WTC11 (cell line): ENCODE measurements at regions not wholly inside any gene's neighbourhood (a gene's known extent, or its start where the extent isn't known, plus 50 kb on each side); places are given as distances from the start of the nearest gene placed in this dataset.

ENCODE experiments used
- ATAC-seq: fragments of 200-7000 bp; cut with Tn5 transposase; 2 replicates; pipeline ENCODE4 v1.10.0; 2021; ENCODE audit warnings: mild to moderate bottlenecking, moderate library complexity
- CTCF ChIA-PET: fragments of 300-600 bp; sonication (Branson Sonifier 250); formaldehyde crosslinking; loops from one replicate; lab custom pipeline; 2021; ENCODE audit warnings: antibody characterized with exemption; lab: Charles Lee
- POLR2A ChIA-PET: fragments of 350-600 bp; sonication (Branson Sonifier 250); formaldehyde crosslinking; loops from one replicate; lab custom pipeline; 2021; ENCODE audit warnings: antibody characterized with exemption; lab: Charles Lee
- DNase-seq: peaks from one replicate; pipeline ENCODE4 v3.0.0; 2021; ENCODE audit warnings: low spot score
- H3K27ac Mint-ChIP-seq: 2 replicates; pipeline ENCODE4 v1.8.0; 2021; ENCODE audit warnings: mixed read lengths
- H3K27me3 Mint-ChIP-seq: 2 replicates; pipeline ENCODE4 v1.8.0; 2021; ENCODE audit warnings: low read depth, mild to moderate bottlenecking, moderate library complexity, mixed read lengths
- H3K36me3 Mint-ChIP-seq: 2 replicates; pipeline ENCODE4 v1.8.0; 2021; ENCODE audit warnings: mixed read lengths
- H3K4me1 Mint-ChIP-seq: 2 replicates; pipeline ENCODE4 v1.8.0; 2022; ENCODE audit warnings: mixed read lengths
- H3K4me3 Mint-ChIP-seq: 2 replicates; pipeline ENCODE4 v1.8.0; 2021; ENCODE audit warnings: mild to moderate bottlenecking, moderate library complexity, mixed read lengths
- H3K9me3 Mint-ChIP-seq: 2 replicates; pipeline ENCODE4 v1.8.0; 2021; ENCODE audit warnings: mixed read lengths
- ATF1 ChIP-seq: sonication (generic); formaldehyde crosslinking; IDR thresholded peaks from 2 replicates; pipeline ENCODE4 v1.8.1; 2023; ENCODE audit warnings: mild to moderate bottlenecking, moderate library complexity, missing genetic modification reagents
- CDX4 ChIP-seq: fragments of 250-450 bp; sonication (Bioruptor Pico); IDR thresholded peaks from 2 replicates; pipeline ENCODE4 v1.9.0; 2021; ENCODE audit warnings: moderate library complexity, mild to moderate bottlenecking, inconsistent platforms, borderline replicate concordance
- CREB1 ChIP-seq: sonication (generic); formaldehyde crosslinking; IDR thresholded peaks from 2 replicates; pipeline ENCODE4 v1.8.0; 2023; ENCODE audit warnings: mild to moderate bottlenecking, missing genetic modification reagents
- E2F5 ChIP-seq: sonication (generic); formaldehyde crosslinking; IDR thresholded peaks from 2 replicates; pipeline ENCODE4 v1.8.1; 2022; ENCODE audit warnings: mild to moderate bottlenecking, moderate library complexity, missing genetic modification reagents
- EMX1 ChIP-seq: fragments of 250-450 bp; sonication (Bioruptor Pico); IDR thresholded peaks from 2 replicates; pipeline ENCODE4 v1.8.0; 2021; ENCODE audit warnings: mild to moderate bottlenecking
- FOXP1 ChIP-seq: sonication (generic); formaldehyde crosslinking; IDR thresholded peaks from 2 replicates; pipeline ENCODE4 v1.8.0; 2022; ENCODE audit warnings: missing genetic modification reagents, mild to moderate bottlenecking, moderate library complexity, borderline replicate concordance
- FOXP4 ChIP-seq: sonication (generic); formaldehyde crosslinking; IDR thresholded peaks from 2 replicates; pipeline ENCODE4 v1.8.0; 2022; ENCODE audit warnings: mild to moderate bottlenecking, missing genetic modification reagents
- JAZF1 ChIP-seq: fragments of 250-450 bp; sonication (Bioruptor Pico); IDR thresholded peaks from 2 replicates; pipeline ENCODE4 v1.9.0; 2021; ENCODE audit warnings: moderate library complexity, mild to moderate bottlenecking, inconsistent platforms
- KAT7 ChIP-seq: sonication (generic); formaldehyde crosslinking; IDR thresholded peaks from 2 replicates; pipeline ENCODE4 v1.8.1; 2023; ENCODE audit warnings: missing genetic modification reagents, mild to moderate bottlenecking, borderline replicate concordance
- MYBL2 ChIP-seq: sonication (generic); formaldehyde crosslinking; IDR thresholded peaks from 2 replicates; pipeline ENCODE4 v1.8.1; 2023; ENCODE audit warnings: mild to moderate bottlenecking, moderate library complexity, missing genetic modification reagents
- NR2C2 ChIP-seq: sonication (generic); formaldehyde crosslinking; IDR thresholded peaks from 2 replicates; pipeline ENCODE4 v1.8.0; 2022; ENCODE audit warnings: mild to moderate bottlenecking, missing genetic modification reagents
- NR3C1 ChIP-seq: sonication (generic); formaldehyde crosslinking; conservative IDR thresholded peaks from 2 replicates; pipeline ENCODE4 v1.8.1; 2023; ENCODE audit warnings: low read depth, mild to moderate bottlenecking, missing genetic modification reagents
- PRRX2 ChIP-seq: fragments of 250-450 bp; sonication (Bioruptor Pico); IDR thresholded peaks from 2 replicates; pipeline ENCODE4 v1.8.0; 2021; ENCODE audit warnings: mild to moderate bottlenecking
- RORB ChIP-seq: fragments of 250-450 bp; sonication (Bioruptor Pico); IDR thresholded peaks from 2 replicates; pipeline ENCODE4 v1.9.0; 2021; ENCODE audit warnings: mild to moderate bottlenecking
- SMAD4 ChIP-seq: sonication (generic); formaldehyde crosslinking; IDR thresholded peaks from 2 replicates; pipeline ENCODE4 v1.8.0; 2022; ENCODE audit warnings: mild to moderate bottlenecking, missing genetic modification reagents
- STAT6 ChIP-seq: sonication (generic); formaldehyde crosslinking; conservative IDR thresholded peaks from 2 replicates; pipeline ENCODE4 v1.8.1; 2023; ENCODE audit warnings: mild to moderate bottlenecking, low read depth, missing genetic modification reagents, moderate library complexity
- TP53 ChIP-seq: sonication (generic); formaldehyde crosslinking; IDR thresholded peaks from 2 replicates; pipeline ENCODE4 v1.8.1; 2023; ENCODE audit warnings: mild to moderate bottlenecking, missing genetic modification reagents
- ZNF281 ChIP-seq: sonication (generic); formaldehyde crosslinking; IDR thresholded peaks from 2 replicates; pipeline ENCODE4 v1.8.0; 2023; ENCODE audit warnings: mild to moderate bottlenecking, missing genetic modification reagents
- ZNF396 ChIP-seq: fragments of 250-450 bp; sonication (Bioruptor Pico); IDR thresholded peaks from 2 replicates; pipeline ENCODE4 v1.8.0; 2021; ENCODE audit warnings: mild to moderate bottlenecking, moderate library complexity, borderline replicate concordance
- ZNF512 ChIP-seq: sonication (generic); formaldehyde crosslinking; IDR thresholded peaks from 2 replicates; pipeline ENCODE4 v1.8.1; 2022; ENCODE audit warnings: missing genetic modification reagents, borderline replicate concordance
- ZSCAN18 ChIP-seq: fragments of 250-450 bp; sonication (Bioruptor Pico); IDR thresholded peaks from 2 replicates; pipeline ENCODE4 v2.1.2; 2022; ENCODE audit warnings: mild to moderate bottlenecking, moderate library complexity

- POLR2A ChIA-PET, result no interaction called here
- DNase-seq (no peak), ATAC-seq (no peak)
- TF ChIP-seq ZNF512 (CRISPR knock-in tag), result no peak
- TF ChIP-seq KAT7, result no peak
- TF ChIP-seq RORB (CRISPR knock-in tag), result no peak
- TF ChIP-seq JAZF1 (CRISPR knock-in tag), result no peak
- no peak for TF ChIP-seq TP53 (CRISPR knock-in tag)
- no peak for TF ChIP-seq ZNF281
- TF ChIP-seq PRRX2 (CRISPR knock-in tag), result no peak
- Mint-ChIP-seq H3K27ac (no peak overlapping the region), H3K9me3 (no peaks in the 10 kb centered on the region), H3K27me3 (no peaks in the 10 kb centered on the region; the same call in 1 of the 2 replicates), H3K4me3 (no peak overlapping the region), H3K36me3 (no peaks in the 10 kb centered on the region), H3K4me1 (peaks cover 2% of the 10 kb centered on the region; the same call in 1 of the 2 replicates)
- CTCF ChIA-PET, result no interaction called here
Observed at GRCh38 chr14:87497301-87497700, 495.7 kb downstream of the GALC start.

- Mint-ChIP-seq H3K4me1 (peaks cover 19% of the 10 kb centered on the region), H3K27me3 (no peaks in the 10 kb centered on the region), H3K4me3 (no peak overlapping the region), H3K27ac (no peak overlapping the region), H3K9me3 (no peaks in the 10 kb centered on the region), H3K36me3 (no peaks in the 10 kb centered on the region)
- TF ChIP-seq ZNF396 (CRISPR knock-in tag), result no peak
- ChIA-PET POLR2A (no interaction called here), CTCF (no interaction called here)
- ATAC-seq, result peak; percentile 59
- no peak for DNase-seq
Observed at GRCh38 chr14:87494010-87494409, 499.0 kb downstream of the GALC start.

- ChIA-PET CTCF (no interaction called here), POLR2A (no interaction called here)
- no peak for DNase-seq
- H3K4me1 Mint-ChIP-seq, result peaks cover 19% of the 10 kb centered on the region
- no peaks in the 10 kb centered on the region for H3K27me3 Mint-ChIP-seq
- no peak for ATAC-seq
- no peak overlapping the region for H3K4me3 Mint-ChIP-seq
- no peaks in the 10 kb centered on the region for H3K9me3 Mint-ChIP-seq
- no peak overlapping the region for H3K27ac Mint-ChIP-seq
- no peaks in the 10 kb centered on the region for H3K36me3 Mint-ChIP-seq
- no peak for TF ChIP-seq TP53 (CRISPR knock-in tag)
- TF ChIP-seq ATF1, result no peak
- TF ChIP-seq CREB1 (CRISPR knock-in tag), result no peak
- no peak for TF ChIP-seq FOXP1
- no peak for TF ChIP-seq E2F5
- TF ChIP-seq SMAD4 (CRISPR knock-in tag), result no peak
- no peak for TF ChIP-seq MYBL2
- TF ChIP-seq EMX1 (CRISPR knock-in tag), result no peak
- no peak for TF ChIP-seq FOXP4 (CRISPR knock-in tag)
- no peak for TF ChIP-seq STAT6 (CRISPR knock-in tag)
- TF ChIP-seq NR2C2 (CRISPR knock-in tag), result no peak
- TF ChIP-seq NR3C1 (CRISPR knock-in tag), result no peak
- no peak for TF ChIP-seq ZSCAN18
- no peak for TF ChIP-seq KAT7
- no peak for TF ChIP-seq CDX4
Observed at GRCh38 chr14:87492561-87492960, 500.4 kb downstream of the GALC start.
